ENCODE measurements at regions not wholly inside any gene's neighbourhood (a gene's known extent, or its start where the extent isn't known, plus 50 kb on each side); places are given as distances from the start of the nearest gene placed in this dataset.

DNA sequence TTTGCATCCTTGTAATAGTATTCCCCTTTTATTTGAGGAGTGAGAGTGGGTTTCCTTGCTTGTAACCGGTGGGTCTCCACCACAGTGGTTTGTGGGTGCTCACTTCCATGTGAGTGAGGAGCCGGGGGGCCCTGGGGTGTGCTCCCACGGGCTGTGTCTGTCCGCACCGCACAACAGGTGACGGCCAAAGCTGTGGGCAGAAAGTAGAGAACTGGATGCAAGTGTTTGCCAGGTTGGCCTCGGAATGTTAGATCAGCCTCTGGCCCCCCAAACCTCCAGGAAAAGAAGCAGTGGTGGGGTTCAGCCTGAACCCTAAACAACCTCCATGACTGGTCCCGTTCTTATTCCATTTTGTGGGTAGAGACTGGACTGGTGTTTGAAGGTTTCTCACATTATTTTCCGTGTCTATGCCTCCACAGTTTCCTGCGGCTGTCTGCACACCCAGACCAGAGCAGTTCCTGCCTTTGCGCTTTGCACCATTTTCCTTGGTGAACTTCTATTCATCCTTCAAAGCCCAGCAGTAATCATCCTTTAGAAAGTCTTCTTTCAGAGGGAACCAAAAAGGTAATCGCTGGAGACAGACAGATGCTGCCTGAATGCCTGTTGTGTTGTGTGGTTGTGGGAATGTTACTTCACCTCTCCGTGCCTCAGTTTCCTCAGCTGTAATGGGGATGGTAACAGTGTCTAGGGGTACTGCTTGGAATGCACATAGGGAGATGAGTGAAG is 77.2 kb downstream of the MYEOV start:
- peaks cover 3% of the 10 kb centered on the region for H3K9me3 Mint-ChIP-seq
- DNase-seq: peak; percentile 12
- H3K27ac Mint-ChIP-seq: no peak overlapping the region
- no peak overlapping the region for H3K4me3 Mint-ChIP-seq
- H3K4me1 Mint-ChIP-seq (ENCODE audit: low read depth): no peaks in the 10 kb centered on the region
- H3K36me3 Mint-ChIP-seq (ENCODE audit: low read depth): no peaks in the 10 kb centered on the region
- H3K27me3 Mint-ChIP-seq: no peaks in the 10 kb centered on the region

DNA sequence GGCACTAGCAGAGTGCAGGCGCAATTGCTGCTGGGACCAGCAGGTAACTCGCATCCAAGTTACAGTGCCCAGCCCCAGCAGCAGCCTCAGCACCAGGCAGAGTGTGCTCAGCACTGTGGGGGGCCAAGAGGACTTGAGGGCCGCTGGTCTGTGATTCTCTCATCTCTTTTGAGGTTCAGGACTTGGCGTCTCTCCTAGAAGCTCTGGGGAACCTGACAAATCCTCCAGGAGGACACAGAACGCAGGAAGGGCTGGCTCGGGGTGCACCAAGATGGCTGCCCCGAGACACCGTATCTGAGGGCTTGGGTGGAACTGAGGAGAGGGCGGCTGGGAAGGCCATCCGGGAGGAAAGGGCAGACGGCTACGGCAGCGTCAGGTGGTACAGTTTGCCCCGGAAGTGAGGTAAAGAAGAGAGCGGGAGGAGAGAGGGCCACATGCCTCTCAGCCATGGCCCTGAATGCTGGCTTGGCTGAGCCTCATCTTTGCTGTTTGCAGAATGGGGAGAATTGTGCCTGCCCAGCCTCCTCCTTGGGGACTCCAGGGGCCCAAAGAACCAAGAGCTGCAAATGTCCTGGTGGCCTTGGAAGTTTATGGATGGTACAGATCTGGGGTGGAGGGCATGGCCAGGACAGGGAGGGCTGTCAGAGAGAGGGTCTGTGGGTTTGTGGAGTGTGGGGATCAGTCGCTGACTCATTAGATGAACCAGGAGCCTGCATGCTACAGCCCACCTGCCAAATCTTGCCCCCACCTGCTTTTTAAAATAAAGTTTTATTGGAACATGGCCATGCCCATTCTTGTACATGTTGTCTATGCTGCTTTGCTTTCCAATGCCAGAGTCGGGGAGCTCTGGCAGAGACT is 78.0 kb downstream of the MYEOV start:
- Mint-ChIP-seq H3K27me3 (no peaks in the 10 kb centered on the region), H3K9me3 (peaks cover 3% of the 10 kb centered on the region), H3K27ac (no peak overlapping the region), H3K4me1 (ENCODE audit: low read depth) (no peaks in the 10 kb centered on the region), H3K4me3 (no peak overlapping the region), H3K36me3 (ENCODE audit: low read depth) (no peaks in the 10 kb centered on the region)
- peak; percentile 22 for DNase-seq

DNA sequence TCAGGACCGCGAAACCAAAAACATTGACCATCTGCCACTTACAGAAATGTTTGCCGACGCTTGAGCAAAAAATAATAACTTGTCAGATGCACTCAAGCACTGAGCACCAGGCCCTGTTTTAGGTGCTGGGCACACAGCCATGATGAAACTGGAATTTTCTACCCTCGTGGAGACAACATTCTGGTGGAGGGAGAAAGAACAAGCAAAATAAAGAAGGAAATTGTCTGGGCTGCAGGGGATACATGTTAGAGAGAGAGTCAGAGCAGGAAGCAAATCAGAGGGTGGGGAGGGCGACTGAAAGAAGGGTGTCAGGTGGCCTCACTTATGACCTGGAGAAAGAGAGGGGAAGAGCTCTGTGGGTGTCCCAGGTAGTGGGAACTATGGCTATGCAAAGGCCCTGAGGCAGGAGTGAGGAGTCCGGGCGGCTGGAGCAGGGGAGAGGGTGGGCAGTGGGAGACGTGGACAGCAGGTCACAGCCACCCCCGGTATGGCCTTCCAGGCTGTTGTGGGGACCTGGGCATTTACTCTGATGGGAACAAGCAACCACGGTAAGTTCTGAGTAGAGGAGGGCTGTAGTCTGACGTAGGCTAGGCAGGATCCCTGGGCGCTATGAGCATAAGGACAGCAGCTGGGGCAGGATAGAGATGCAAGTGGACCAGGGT is 78.8 kb downstream of the MYEOV start:
- Mint-ChIP-seq H3K27me3 (no peaks in the 10 kb centered on the region), H3K27ac (no peak overlapping the region), H3K4me3 (no peak overlapping the region), H3K9me3 (peaks cover 3% of the 10 kb centered on the region), H3K4me1 (ENCODE audit: low read depth) (no peaks in the 10 kb centered on the region), H3K36me3 (ENCODE audit: low read depth) (no peaks in the 10 kb centered on the region)
- peak; percentile 14 for DNase-seq

DNA sequence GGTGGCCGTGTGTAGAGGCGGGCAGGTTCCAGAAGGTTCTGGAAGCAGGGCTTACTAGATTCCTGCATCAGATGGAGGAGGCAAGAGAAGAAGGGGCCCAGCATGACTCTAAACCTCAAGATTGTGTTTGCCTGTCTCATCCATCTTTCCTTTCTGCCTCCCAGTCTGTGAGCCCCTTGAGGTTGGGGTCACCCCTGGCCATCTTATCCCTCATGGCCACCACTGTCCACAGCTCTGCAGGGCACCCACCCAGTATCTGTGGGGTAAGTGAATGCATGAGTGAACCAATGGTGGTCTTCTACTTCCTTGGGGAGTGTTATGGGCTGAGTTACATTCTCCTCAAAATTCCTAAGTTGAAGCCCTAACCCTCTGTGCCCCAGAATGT is 79.3 kb downstream of the MYEOV start:
- no peak overlapping the region for H3K4me3 Mint-ChIP-seq
- DNase-seq: no peak
- no peaks in the 10 kb centered on the region for H3K27me3 Mint-ChIP-seq
- no peak overlapping the region for H3K27ac Mint-ChIP-seq
- H3K4me1 Mint-ChIP-seq (ENCODE audit: low read depth): no peaks in the 10 kb centered on the region
- no peaks in the 10 kb centered on the region for H3K36me3 Mint-ChIP-seq (ENCODE audit: low read depth)
- peaks cover 3% of the 10 kb centered on the region for H3K9me3 Mint-ChIP-seq

DNA sequence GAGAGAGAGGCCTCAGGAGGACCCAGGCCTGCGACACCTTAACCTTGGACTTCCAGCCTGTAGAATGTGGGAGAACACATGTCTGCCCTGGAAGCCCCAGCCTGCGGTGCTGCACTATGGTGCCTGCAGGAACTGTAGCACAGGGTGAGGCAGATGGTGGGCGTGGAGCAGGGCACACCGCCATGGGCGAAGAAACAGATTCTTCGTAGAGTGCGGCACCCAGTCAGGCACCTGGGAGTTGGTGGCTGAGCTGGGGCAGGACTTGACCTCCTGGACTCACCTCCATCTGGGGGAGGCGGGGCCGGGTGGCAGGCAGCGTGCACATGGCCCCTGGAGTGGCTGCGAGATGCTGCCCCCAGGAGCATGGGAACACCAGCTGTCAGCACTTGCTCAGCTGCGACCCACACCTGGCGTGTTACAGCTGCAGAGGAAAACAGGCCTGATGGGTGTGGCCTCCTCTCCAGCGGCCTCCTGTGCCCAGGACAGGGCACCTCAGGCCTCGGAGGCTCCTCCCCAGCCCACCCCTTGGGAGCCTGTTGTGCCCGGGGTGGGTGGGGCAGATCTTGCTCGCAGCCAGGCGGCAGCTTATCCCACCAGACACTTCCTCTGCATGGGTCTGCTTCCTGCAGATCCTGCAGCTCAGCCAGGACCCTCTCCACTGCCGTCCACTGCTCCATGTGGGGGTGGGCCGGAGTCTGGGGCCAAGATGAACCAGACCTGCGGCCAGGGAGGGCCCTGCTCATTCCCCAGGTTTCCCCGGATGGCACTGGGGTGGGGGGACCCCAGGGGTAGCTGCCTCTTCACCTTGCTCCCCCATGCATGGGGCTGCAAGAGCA is 80.4 kb downstream of the MYEOV start:
- Mint-ChIP-seq H3K27ac (no peak overlapping the region), H3K9me3 (peaks cover 3% of the 10 kb centered on the region), H3K36me3 (ENCODE audit: low read depth) (no peaks in the 10 kb centered on the region), H3K4me1 (ENCODE audit: low read depth) (no peaks in the 10 kb centered on the region), H3K4me3 (no peak overlapping the region), H3K27me3 (no peaks in the 10 kb centered on the region)
- peak; percentile 24 for DNase-seq

DNA sequence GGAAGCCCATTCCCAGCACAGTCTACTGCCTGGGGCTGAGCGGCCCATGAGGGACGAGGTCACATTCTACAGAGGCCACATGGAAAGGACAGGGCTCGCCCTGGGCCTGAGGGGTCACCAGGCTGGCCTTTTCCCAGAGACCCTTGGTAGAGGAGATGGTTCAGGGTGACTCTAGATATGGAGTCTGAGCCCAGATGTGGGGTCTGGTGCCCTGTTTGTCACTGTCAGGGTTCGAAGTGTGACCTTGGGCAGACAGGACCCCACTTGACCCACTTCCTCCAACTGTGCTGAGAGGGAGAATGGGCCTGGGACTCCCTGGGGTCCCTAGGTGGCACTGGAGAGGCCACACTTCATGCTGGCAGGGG is 81.0 kb downstream of the MYEOV start:
- H3K9me3 Mint-ChIP-seq: no peaks in the 10 kb centered on the region
- H3K4me1 Mint-ChIP-seq (ENCODE audit: low read depth): no peaks in the 10 kb centered on the region
- no peak overlapping the region for H3K27ac Mint-ChIP-seq
- H3K27me3 Mint-ChIP-seq: no peaks in the 10 kb centered on the region
- H3K4me3 Mint-ChIP-seq: no peak overlapping the region
- DNase-seq: no peak
- no peaks in the 10 kb centered on the region for H3K36me3 Mint-ChIP-seq (ENCODE audit: low read depth)

DNA sequence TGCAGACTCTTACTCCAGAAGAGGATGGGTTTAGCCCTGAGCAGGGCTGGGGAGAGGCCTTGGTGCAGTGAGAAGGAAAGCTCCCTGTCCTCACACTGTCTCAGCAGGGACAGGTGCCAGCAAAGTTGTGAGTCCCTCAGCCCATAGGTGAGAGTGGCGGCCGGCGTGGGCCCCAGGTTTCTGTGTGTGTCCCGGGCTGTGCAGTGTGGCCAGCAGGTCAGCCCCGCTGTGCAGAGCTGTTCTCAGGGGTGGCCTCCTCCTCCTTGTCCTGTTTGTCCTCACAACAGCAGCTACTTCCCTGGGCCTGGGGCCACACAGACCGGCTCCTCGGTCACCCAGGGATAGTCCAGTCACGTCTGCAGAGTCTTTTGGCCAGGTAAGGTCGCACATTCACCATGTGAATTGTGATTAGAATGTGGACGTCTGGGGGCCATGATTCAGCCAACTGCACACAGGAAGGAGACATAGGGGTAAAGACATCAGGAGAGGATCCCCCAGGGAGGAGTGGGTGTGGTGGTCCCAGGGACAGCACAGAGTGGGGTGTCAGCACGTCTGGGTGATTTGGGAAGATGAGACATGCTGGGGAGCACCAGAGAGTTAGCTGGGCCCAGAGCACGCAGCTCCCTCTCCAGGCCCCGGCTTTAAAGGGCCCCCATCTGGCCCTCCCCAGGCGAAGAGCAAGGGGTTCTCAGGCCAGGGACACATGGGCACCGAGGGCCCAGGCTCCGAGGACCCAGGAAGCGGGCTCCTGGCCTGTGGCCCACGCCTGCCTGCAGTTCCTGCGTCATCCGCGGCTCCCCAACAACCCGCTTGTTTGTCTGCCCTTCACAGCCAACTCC is 81.6 kb downstream of the MYEOV start:
- H3K27ac Mint-ChIP-seq: no peak overlapping the region
- H3K4me1 Mint-ChIP-seq (ENCODE audit: low read depth): no peaks in the 10 kb centered on the region
- no peak overlapping the region for H3K4me3 Mint-ChIP-seq
- H3K9me3 Mint-ChIP-seq: no peaks in the 10 kb centered on the region
- H3K36me3 Mint-ChIP-seq (ENCODE audit: low read depth): no peaks in the 10 kb centered on the region
- DNase-seq: no peak
- no peaks in the 10 kb centered on the region for H3K27me3 Mint-ChIP-seq

DNA sequence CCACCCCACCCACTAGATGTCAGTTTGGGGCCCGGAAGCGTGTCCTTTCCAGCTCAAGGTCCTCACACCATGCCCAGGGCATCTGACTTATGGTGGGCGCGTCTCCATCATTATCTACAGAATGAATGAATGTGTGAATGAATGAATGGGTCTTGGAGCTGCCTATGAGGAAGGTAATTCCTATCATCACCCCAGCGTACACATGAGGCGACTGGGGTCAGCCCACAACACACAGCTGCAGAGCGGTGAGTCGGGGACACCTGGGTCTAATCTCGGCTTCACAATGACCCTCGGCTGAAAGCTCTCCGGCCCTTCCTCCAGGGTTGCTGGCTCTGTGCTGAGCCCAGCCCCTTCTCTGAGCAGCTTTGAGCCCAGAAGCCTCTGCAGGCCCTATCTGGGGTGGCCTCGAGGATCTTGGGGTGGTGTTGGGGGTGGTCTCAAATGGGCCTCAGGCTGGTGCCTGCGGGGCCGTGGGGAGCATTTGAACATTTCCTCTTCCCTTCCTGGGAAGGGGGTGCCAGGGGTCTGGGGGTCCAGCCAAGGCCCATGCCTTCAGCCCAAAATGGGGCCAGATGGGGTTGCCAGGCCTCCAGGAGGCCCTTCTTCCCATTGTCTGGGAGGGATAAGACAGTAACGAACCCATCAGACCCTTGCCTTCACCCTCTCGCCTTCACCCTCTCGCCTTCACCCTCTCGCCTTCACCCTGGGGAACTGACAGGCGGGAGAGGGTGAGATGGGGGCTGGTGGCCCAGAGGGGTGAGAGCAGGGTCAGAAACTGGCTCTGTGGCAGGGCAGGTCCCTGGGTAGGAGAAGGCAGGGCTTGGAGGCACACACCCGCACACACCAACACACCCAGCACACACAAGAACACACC is 82.4 kb downstream of the MYEOV start:
- H3K9me3 Mint-ChIP-seq: no peaks in the 10 kb centered on the region
- no peak overlapping the region for H3K27ac Mint-ChIP-seq
- no peak for DNase-seq
- H3K36me3 Mint-ChIP-seq (ENCODE audit: low read depth): no peaks in the 10 kb centered on the region
- H3K27me3 Mint-ChIP-seq: no peaks in the 10 kb centered on the region
- H3K4me1 Mint-ChIP-seq (ENCODE audit: low read depth): no peaks in the 10 kb centered on the region
- H3K4me3 Mint-ChIP-seq: no peak overlapping the region

DNA sequence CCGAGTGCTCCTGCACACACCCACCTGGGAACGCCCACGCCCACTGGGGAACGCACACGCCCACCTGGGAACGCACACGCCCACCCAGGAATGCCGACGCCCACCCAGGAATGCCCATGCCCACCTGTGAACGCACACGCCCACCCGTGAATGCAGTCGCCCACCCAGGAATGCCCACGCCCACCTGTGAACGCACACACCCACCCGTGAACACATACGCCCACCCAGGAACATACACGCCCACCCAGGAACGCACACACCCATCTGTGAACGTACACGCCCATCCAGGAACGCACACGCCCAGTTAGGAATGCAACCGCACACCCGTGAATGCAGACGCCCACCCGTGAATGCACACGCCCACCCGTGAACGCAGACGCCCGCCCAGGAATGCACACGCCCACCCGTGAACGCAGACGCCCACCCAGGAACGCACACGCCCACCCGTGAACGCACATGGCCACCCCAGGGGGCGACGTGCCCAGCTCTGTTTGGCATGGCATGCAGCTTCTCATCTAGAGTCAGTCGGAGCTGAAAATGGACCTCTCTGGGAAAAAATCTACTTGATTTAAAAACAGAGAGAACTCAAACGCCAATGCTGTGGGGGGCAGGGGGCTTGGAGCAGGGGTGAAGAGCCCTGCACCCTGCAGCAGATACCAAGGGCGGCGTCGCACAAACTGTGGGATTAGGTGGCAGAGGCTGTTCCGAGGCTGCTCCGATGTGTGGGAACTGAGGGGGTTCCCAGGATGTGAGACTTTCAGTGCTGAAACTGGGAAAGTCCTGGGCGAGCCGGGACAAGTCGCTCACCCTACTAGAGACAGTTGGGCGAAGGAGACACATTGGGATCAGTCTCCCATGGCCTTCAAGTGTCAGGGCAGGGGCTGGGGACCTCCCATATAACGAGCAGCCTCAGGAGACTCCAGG is 83.3 kb downstream of the MYEOV start:
- Mint-ChIP-seq H3K36me3 (ENCODE audit: low read depth) (no peaks in the 10 kb centered on the region), H3K27ac (no peak overlapping the region), H3K27me3 (no peaks in the 10 kb centered on the region), H3K9me3 (no peaks in the 10 kb centered on the region), H3K4me3 (no peak overlapping the region), H3K4me1 (ENCODE audit: low read depth) (no peaks in the 10 kb centered on the region)
- DNase-seq: no peak

DNA sequence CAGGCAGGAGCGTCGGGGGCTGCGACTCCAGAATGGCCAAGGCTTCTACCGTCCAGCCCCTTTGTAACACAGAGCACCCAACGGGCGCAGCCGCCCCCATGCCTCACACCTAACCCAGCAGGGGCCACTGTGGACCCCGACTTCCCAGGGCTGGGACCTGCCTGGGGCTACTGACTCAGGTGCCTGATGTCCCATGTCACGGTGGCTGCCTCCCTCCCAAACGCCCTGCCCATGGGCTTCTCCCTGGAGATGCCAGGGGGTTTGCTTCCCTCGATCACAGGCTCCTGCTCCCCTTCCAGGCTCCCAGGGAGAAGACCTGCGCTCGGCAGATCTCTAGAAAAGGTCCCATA is 84.0 kb downstream of the MYEOV start:
- Mint-ChIP-seq H3K36me3 (ENCODE audit: low read depth) (no peaks in the 10 kb centered on the region), H3K4me1 (ENCODE audit: low read depth) (no peaks in the 10 kb centered on the region), H3K27ac (no peak overlapping the region), H3K4me3 (no peak overlapping the region), H3K9me3 (no peaks in the 10 kb centered on the region), H3K27me3 (no peaks in the 10 kb centered on the region)
- DNase-seq: no peak

DNA sequence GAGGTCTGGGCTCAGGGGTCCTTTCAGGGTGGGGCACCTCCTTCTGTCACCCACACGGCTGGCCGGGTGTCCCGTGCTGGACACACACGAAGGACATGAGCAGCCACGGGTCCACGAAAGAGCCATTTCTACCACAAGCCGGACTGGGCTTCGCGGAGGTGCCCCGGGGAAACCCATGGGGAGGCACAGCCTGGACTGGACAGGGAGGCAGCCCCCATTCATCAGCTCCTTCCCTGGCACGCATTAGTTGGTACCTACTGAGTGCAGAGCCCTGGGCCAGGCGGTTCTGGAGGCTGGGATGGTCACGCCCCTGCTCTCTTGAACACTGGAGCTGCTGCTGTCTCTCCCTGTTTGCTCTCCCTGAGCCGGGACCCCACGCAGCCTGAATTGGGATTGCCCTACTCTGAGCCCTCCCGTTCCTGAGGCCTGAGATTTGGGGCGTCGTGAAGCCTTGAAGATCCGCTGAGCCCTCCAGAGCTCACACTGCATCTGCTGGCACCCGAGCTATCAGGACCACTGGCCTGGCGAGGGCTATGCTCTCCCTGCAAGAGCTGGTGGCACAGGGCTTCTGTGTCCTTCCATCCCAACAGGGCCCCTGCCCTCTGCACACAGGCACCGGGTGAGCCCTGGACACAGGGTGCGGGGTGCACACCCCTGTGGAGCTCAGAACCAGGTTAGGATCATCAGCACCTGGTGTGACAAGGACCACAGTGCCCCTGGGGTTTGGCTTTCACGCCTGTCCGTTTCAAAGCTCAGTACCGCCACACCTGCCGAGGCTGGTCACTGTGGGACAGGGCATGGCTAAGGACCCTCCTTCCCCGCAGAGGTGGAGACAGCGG is 84.6 kb downstream of the MYEOV start:
- Mint-ChIP-seq H3K9me3 (no peaks in the 10 kb centered on the region), H3K36me3 (ENCODE audit: low read depth) (no peaks in the 10 kb centered on the region), H3K27me3 (no peaks in the 10 kb centered on the region), H3K4me3 (no peak overlapping the region), H3K27ac (no peak overlapping the region), H3K4me1 (ENCODE audit: low read depth) (no peaks in the 10 kb centered on the region)
- no peak for DNase-seq

DNA sequence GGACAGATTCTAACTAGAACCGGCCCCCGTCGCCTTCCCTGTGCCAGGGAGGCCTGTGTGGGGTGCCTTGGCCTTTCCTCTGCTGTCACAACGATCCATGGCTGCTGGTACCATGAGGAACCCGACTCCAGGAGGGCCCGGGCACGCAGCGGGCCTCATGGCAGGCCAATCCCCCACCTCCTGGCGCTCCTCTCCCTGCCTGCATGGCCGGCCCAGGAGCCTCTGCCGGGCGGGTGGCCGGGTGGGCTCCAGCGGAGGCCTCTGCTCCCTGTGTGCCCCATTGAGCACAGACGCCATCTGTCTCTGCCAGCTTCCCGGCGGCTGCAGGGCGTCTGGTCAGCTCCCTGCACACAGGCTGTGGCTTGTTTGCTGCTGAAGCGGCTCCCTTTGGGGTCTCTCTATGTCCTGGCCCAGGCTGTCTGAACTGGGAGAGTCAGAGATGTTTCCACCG is 86.5 kb downstream of the MYEOV start:
- Mint-ChIP-seq H3K36me3 (ENCODE audit: low read depth) (no peaks in the 10 kb centered on the region), H3K4me1 (ENCODE audit: low read depth) (no peaks in the 10 kb centered on the region), H3K4me3 (no peak overlapping the region), H3K27me3 (no peaks in the 10 kb centered on the region), H3K27ac (no peak overlapping the region), H3K9me3 (no peaks in the 10 kb centered on the region)
- no peak for DNase-seq

All from activated T-cell treated with anti-CD3 and anti-CD28 coated beads, Interleukin-2, amount 50 U/mL, for 24 hours (primary cell).